ENCODE measurements at regions not wholly inside any gene's neighbourhood (a gene's known extent, or its start where the extent isn't known, plus 50 kb on each side); places are given as distances from the start of the nearest gene placed in this dataset.

GRCh38 chr12:19709889-19710288 is 270.6 kb downstream of the AEBP2 start:
- DNase-seq (ENCODE audit: low read depth, low spot score) = no peak

- DNase-seq (ENCODE audit: low read depth, low spot score) = no peak
Observed at GRCh38 chr12:19710811-19711793, 271.8 kb downstream of the AEBP2 start.

GRCh38 chr12:19712041-19712440 is 272.7 kb downstream of the AEBP2 start:
- DNase-seq (ENCODE audit: low read depth, low spot score) = peak; percentile 50

GRCh38 chr12:19718401-19718800 is 279.1 kb downstream of the AEBP2 start:
- no peak for DNase-seq (ENCODE audit: low read depth, low spot score)

- no peak for DNase-seq (ENCODE audit: low read depth, low spot score)
Observed at GRCh38 chr12:19719672-19720071, 280.4 kb downstream of the AEBP2 start.

GRCh38 chr12:19726122-19726521 is 286.8 kb downstream of the AEBP2 start:
- DNase-seq (ENCODE audit: low read depth, low spot score) = no peak

- DNase-seq (ENCODE audit: low read depth, low spot score) = no peak
Observed at GRCh38 chr12:19726592-19726991, 287.3 kb downstream of the AEBP2 start.

GRCh38 chr12:19737019-19737418 is 297.7 kb downstream of the AEBP2 start:
- DNase-seq (ENCODE audit: low read depth, low spot score) = no peak

GRCh38 chr12:19739195-19739776 is 300.0 kb downstream of the AEBP2 start:
- peak; percentile 62 for DNase-seq (ENCODE audit: low read depth, low spot score)

- DNase-seq (ENCODE audit: low read depth, low spot score) = no peak
Observed at GRCh38 chr12:19740472-19741131, 301.3 kb downstream of the AEBP2 start.

- DNase-seq (ENCODE audit: low read depth, low spot score) = no peak
Observed at GRCh38 chr12:19741132-19741489, 301.8 kb downstream of the AEBP2 start.

GRCh38 chr12:19744705-19745218 is 305.5 kb downstream of the AEBP2 start:
- DNase-seq (ENCODE audit: low read depth, low spot score) = no peak

GRCh38 chr12:19746471-19746870 is 307.2 kb downstream of the AEBP2 start:
- DNase-seq (ENCODE audit: low read depth, low spot score) = no peak

- no peak for DNase-seq (ENCODE audit: low read depth, low spot score)
Observed at GRCh38 chr12:19749906-19750574, 310.7 kb downstream of the AEBP2 start.

- DNase-seq (ENCODE audit: low read depth, low spot score) = no peak
Observed at GRCh38 chr12:19751078-19751477, 311.8 kb downstream of the AEBP2 start.

GRCh38 chr12:19752712-19753111 is 313.4 kb downstream of the AEBP2 start:
- DNase-seq (ENCODE audit: low read depth, low spot score) = no peak

GRCh38 chr12:19755136-19755535 is 315.8 kb downstream of the AEBP2 start:
- DNase-seq (ENCODE audit: low read depth, low spot score) = no peak

- no peak for DNase-seq (ENCODE audit: low read depth, low spot score)
Observed at GRCh38 chr12:19757317-19757877, 318.1 kb downstream of the AEBP2 start.

- DNase-seq (ENCODE audit: low read depth, low spot score) = no peak
Observed at GRCh38 chr12:19759227-19759626, 319.9 kb downstream of the AEBP2 start.

- no peak for DNase-seq (ENCODE audit: low read depth, low spot score)
Observed at GRCh38 chr12:19760611-19761010, 321.3 kb downstream of the AEBP2 start.

- DNase-seq (ENCODE audit: low read depth, low spot score) = no peak
Observed at GRCh38 chr12:19761463-19761862, 322.2 kb downstream of the AEBP2 start.

All from smooth muscle cell of the brain vasculature (primary cell).